Activated CD4-positive, alpha-beta T cell treated with anti-CD3 and anti-CD28 coated beads, Interleukin-2, Interleukin-4, amounts not matched to agents 100 ng/mL and 50 ng/mL, durations not matched to agents 16 hours and 8 hours (primary cell): ENCODE measurements at regions not wholly inside any gene's neighbourhood (a gene's known extent, or its start where the extent isn't known, plus 50 kb on each side); places are given as distances from the start of the nearest gene placed in this dataset.

Source experiments
- DNase-seq: peaks from one replicate; pipeline ENCODE4 v3.0.0-alpha.2; 2020; ENCODE audit warnings: low spot score

DNA sequence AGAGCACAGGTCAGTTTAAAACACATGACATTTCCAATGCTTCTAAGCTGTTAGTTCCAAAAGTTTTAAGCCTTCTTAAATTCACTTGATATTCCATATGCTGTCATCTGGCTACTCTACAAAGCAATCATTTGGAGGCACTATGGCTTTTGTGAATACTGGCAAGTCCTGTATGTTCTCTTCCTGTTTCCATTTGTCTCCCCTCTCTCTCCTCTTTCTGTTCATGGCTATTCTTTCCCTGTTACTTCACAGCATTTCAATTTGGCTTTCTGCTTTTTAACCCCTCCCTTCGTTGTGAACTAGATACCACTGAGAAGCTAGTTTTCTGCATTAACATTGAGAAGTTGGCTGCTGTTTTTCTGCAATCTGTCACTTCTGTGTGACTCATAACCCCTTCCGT lies 1337.2 kb upstream of the CELF4 start:
- no peak for DNase-seq

DNA sequence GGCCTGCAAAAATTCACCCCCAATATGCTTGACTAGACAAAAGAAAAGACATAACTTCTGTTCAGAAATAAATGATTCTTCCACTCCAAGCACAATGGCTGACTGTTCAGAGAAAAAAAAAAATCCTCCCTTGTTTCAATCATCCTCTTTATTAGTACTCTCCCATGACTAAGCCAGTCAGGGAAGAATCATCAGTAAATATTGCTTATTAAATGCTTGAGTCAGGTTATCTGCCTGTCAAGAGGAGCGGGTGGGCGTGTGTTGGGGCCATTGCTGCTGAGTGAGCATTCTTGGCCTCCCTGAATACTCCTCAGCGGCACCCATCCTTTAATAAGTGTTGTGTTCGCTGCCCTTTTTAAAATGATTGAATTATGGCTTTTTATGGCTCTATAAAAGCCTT lies 1334.8 kb upstream of the CELF4 start:
- no peak for DNase-seq

DNA sequence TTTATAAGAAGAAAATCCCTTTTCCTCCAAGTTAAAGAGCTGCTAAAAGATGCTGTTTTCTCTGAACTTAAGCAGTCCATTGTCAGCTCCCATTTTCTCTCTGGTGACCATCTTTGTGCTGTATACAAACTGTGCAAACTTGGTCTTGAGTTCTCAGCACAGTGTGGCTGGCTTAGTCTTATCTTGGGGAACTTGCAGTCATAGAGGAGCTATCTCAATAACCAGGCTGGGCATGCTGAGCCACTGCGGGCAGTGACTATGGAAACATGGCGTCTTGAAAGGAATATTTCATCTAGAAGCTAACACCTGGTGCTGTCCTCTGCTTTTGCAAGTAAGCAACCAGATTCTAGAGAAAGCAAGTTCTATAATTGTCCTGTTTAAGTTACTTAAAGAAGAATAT lies 1334.4 kb upstream of the CELF4 start:
- no peak for DNase-seq

DNA sequence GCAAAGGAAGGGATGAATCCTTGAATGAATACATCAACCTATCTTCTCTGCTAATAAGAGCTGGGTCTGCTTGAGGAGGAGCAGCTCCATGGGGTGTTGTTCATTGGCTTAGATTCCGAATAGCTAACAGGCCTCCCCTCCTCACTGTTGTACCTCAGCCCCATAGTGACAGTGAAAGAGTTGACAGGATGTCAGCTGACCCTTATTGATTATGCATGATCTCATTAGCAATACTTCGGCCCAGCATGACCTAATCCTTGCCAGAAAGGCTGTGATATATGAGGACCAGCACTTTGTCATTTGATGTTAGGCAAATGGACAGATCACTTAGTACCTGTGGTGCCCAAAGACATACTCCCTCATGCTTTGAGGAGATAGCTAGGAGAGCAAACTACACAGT lies 1333.7 kb upstream of the CELF4 start:
- DNase-seq = no peak

DNA sequence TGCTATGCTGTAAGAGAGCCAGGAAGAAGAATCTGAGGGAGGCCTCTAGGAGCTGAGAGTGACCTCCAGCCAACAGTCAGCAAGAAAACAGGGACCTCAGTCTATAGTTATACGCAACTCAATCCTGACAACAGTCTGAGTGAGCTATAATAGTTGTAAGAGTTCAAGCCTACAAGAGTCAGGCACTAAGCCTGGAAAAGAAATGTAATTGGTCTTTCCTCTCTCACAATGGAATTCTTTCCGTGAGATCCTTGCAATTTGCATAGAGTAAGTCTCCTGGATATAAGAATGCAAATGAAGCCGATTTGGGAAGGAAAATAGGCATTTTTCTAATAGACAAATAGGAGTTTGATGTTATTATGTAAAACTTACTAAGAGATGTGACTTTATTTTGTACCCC lies 1332.6 kb upstream of the CELF4 start:
- no peak for DNase-seq

DNA sequence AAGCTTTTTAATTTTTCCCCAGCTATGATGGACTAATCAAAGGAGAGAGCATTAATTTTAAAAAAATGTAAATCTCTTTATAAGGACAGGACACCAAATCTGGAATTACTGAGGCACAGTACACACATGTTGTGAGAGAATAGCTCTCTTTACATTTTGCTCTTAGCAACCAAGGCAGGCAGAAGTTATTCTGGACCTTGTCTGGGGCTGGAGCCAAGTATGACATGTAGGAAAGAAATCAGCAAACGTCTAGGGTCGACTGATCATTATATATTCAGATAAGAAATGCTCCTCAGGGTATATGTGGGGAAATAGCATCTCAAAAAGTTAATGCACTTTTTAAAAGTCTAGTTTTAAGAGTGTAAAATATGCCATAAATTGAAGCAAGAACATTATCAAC lies 1330.0 kb upstream of the CELF4 start:
- no peak for DNase-seq

DNA sequence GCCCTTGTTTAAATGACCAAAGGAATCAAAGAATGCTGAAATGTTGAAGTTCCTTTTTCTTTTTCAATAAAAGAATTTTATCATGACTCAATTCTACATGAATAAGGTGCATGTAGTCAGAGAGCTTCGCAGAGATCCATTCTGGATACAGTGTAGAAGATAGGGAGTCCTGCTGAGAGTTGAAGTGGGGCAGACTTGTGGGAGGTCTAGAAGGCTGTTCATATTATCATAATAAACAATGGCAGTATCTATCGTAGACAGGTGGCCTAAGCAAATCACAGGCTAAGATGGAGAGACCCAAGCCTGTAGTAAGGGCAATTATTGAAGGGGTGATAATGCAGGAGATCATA lies 1322.0 kb upstream of the CELF4 start:
- no peak for DNase-seq

DNA sequence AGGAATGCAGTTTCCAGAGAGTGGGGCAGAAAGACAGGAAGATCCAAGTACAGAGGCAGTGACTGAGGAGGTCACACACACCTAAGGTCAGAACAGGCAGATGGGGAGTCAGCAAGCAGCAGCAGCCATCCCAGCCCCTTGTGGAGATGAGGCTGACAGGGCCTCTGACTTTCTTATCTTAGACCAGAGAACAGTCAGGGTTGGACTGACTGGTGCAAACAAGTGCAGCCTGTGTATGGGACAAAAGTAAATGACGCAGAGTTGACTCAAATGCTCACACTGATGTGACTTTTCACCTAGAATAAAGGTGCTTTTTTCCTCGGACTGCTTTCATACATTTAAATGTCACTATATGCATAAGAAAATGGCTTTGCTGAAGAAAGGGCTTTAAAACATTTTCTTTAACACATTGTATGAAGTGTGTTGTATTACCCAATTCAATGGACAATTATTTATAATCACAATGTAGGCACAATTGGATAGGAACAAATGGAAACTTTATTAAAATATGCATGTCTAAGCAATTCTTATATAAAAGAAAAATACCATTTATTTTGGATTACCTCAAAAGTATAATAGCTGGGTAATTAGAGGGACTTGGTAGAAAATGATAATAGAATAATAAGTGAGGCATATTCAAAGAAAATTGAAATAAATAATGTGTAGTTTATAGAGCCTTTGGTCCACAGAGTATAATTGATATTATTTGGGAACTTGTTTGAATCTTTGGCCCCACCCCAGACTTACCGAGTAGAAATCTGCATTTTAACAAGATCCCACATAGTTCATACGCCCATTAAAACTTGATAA lies 1321.5 kb upstream of the CELF4 start:
- DNase-seq = no peak

DNA sequence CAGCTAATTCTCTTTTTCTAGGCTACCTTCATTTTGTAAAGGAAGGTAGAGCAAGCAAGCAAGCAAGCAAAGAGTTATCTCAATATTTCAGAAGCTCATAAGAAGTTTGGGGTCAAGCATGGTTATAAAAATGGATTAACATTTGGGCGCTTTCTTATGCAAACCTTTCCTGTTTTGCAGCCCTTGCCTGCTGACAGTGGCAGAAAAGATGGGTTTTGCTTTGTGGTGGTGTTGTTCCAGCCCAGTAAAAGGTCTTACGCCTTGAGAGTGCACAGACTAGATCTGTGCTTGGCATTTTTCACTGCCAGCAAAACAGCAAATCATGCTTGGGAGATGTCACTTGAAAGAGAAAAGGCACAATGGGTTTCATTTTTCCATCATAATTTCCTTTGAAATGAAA lies 1320.6 kb upstream of the CELF4 start:
- DNase-seq = no peak

DNA sequence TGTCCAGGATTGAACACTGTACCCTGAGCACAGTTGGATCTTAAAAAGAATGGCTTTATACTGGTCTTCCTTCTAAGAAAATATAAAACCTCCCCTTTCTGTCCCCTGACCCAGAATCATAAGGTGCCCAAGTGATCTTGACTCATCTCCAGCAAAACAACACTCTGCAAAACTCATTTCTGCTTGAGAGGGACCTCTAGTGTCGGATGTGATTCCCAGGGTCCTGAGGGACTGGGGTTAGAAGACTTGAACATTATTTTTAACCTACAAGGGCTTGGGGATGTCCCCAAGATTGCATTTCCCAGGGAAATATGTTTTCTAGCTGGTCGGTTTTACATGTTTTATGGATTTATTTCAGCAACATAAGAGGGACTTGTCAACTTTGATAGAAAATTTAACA lies 1318.5 kb upstream of the CELF4 start:
- DNase-seq = no peak

DNA sequence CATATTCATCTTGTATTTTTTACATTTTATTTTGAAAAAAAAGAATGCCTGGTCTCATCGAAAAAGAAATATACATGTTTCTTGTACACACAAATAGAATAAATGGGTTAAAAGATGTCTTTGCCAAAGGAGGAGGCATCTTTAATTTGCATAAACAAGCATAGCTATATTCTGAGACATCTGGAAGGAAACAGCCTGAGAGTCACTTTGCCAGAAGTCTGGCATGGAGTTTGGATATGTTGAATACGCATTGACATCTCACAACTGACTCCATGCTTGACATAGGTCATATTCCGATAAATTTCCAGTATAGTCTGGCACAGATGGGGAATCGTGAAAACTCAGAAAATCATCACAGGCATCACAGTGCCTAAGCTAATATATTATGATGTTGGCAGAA lies 1317.5 kb upstream of the CELF4 start:
- DNase-seq = no peak

DNA sequence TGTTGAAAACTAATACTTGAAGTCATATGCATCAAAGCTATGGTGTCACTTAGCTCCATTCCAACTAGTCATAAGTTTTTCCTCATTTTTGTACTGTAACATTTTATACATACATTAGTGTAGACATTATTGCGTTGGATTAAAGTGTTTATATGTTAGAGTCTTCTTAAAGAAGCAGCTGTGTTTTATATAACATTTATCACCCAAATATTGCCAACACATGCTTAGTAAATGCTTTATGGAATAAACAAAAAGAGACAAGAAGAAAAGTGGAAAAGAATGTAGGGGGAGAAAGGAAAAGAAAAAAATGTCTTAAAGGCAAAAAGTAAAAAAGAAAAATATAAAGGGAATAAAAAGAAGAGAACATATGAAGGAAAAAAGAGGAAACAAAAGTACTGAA lies 1314.3 kb upstream of the CELF4 start:
- DNase-seq = no peak

DNA sequence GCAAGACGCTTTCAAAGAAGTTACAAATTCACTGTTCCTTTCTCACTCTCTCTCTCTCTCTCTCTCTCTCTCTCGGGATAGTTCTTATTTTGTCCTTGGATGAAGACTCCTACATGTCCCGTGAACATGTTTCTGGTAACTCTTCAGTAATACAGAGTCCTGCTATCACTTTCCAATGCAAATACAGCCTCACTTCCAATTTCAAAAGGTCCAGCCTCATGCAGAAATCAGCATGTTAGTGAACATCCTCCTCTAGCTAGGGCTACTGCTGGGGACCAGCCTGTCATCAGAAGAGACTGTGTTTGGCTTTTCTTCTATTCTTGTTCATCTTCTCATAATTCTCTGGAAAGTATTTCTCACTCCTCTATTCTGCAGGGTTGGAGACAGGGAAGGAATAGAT lies 1306.7 kb upstream of the CELF4 start:
- no peak for DNase-seq

DNA sequence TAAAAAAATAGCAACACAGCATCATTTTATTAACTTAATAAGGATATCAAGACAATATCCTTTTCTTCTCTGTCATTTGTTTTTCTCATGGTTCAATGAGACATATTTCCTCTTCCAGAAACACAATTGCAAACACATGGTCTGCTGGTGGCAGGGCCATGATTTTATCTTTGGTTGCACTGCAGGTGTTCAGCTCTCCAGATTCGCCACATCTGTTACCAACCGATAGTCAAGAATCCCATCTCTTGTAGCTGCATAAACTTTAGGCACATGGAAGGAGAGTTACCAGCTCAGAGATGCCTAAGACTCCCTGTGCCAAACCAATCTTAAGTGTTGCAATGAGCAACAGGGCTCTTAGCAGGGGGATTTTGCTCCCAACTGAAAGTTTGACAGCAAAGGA lies 1303.2 kb upstream of the CELF4 start:
- no peak for DNase-seq

DNA sequence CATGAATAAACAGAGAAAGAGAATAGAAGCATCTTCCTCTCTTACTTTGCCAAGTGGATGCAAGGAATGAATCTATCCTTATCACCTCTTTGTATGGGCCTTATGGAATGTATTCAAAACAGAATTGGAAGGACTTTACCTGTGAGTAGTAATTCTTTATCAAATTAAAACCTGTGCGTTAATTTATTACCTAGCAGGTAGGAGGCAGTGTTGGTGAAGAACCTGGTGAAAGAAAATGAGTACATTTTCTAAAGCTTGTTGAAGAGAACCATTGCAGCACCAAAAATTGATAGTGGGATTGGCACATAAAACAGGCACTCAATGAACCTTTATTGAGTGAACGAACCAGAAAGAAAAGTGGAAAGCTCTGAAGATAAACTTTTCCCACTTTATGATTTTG lies 1302.1 kb upstream of the CELF4 start:
- no peak for DNase-seq

DNA sequence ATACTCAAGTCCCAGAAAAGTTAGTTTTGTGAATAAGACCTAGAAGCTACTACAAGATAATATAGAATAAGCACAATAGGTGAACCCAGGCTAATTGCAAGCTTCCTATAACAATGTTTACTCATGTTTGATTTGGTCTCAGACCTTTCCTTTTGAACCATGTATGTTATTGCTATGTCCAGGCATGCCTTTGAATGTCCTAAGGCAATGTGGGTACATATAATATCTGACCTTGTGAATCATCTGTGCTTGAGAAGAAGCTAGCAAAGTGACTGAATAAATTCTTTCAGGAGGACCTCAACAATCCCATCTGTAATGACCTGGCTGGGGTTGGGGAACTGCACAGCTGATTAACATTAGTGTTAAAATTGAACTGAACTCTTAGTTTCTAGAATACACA lies 1285.9 kb upstream of the CELF4 start:
- DNase-seq = no peak

DNA sequence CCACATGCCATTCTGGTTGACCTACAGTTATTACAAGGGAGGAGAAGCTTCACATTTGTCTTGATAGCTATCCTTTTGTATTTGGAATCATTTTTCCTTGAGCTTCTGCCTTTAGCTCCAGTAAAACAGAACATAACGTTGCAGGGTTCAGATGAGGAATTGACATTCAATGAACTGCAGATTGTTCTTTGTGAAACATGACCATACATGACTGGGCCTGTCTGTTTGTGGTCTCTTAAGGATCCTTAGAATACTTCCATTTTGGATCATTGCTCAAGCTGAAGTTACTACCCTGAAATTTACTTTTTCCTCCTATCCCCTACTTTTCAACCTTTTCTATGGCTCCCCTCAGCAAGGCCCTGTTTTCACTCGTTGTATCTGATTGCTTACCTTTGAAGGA lies 1281.7 kb upstream of the CELF4 start:
- no peak for DNase-seq

DNA sequence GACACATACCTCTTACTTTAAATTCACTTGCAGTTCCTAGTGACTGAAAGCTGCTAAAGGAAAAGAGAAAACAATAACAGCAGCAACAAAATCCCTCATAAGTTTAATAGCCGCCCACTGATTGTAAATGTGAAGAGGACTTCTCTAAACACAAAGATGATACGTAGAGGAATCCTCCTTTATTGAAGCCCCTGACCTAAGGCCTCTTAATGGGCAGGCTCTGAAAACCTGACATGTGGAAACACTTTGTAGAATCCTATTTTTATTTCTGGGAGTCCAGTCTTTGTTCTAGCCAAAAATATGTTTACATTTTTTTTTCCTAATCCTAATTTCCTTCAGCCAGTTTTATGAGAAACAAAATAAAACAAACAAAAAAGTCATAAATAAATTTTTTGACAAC lies 1277.7 kb upstream of the CELF4 start:
- DNase-seq = no peak

DNA sequence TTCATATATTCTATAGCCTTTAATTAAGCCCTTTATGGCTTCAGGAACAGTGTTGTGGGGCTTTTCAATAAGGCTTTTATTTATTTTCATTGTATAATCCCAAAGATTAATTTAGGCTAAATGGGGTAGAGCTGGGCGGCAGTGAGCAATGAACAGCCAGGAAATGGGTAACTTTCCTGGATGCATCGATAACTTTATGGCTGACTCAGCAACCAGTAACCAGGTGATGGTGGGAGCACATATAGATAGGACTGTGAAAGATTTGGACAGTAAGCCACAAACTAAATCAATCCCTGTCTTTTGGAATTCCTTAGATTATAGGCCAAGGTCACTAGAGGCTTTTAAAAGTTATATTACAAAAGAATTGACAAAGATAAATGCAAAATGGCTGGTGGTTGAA lies 1260.6 kb upstream of the CELF4 start:
- no peak for DNase-seq

DNA sequence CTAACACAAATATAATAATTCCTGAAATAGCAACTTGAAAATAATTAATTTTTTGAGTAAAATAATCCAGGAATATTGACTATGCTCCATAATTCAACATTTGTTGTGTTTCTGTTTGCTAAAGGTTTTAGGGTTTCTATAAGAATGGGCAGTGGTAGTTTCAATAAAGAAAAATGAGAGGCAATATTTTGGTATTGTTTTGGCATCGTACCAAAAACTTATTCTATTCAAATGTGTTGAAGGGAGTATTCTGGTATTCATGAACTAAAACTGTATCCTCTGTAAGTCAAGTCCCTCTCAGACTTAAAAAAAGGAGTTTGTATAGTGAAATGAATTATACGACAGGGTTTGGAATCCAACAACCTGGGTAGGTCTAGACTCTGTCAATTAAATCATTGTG lies 1245.6 kb upstream of the CELF4 start:
- DNase-seq = no peak

DNA sequence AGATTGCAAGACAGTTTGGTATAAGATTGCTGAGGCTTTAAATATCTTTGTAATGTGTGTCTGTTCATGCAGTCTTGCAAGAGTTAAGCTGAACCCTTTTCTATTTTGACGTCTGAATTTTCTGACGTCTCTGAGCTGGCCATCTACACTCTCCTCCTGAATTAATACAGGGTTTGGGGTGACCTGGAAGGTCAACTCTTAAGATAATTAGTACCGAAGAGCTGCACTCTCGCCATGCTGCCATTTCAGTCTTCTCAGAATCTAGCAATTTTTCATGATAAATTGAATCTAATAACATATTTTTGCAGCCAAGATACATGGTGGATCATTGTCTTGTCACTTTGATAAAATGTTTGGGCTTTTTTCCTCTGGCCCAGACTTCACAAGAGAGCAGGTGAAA lies 1245.2 kb upstream of the CELF4 start:
- no peak for DNase-seq

DNA sequence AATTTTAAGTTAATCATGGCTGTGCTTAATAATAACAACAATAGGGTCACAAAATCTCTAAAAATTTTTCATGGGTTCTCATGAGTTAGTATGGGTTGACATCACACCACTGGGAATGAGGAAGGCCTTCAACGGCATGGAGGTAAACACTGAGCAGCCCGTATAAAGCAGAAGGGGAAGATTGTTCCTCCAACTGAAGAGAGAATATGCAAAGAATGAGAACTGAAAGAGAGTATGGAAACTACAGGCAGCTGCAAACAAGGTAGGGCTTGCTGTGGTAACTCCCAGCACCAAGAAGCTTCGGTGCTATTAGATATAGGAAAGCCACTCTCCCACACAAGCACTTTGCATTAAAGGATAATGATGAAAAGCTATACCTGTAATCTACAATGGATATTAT lies 1242.3 kb upstream of the CELF4 start:
- DNase-seq = no peak

DNA sequence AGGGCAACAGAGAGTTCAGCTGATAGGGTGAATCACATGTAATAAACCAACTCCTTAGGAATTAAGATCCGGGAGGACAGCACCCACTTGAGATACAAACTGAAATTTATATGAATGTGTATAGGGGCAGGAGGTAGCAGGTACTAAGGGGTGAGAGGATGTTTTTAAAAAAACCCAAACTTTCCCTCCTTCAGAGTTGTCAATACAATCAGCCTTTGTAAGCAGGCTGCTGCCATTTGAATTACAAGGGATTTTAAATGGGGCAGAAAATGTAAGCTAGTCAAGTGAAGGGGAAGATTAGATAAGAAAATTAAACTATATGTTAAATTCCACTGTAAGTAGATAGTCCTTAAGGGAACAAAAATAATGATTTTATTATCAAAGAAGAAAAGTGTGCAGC lies 1239.7 kb upstream of the CELF4 start:
- no peak for DNase-seq

DNA sequence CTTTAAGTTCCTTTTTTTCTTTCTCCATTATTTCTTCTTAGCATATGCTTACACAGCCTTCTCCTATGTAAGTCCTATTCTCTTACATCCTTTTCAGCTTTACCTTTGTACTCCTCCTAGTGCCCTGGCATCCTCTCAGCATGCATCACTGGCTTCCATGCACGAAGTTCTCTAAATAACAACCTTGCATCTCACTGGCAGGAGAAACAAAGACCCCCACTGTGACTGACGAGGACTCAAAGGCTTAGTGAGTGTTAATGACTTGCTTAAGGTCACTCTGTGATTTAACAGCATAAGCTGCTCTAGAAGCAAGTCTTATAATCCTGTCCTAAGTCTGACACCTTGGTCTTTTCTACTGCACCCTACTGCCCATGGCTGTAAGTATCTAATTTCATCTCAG lies 1236.0 kb upstream of the CELF4 start:
- DNase-seq = no peak

DNA sequence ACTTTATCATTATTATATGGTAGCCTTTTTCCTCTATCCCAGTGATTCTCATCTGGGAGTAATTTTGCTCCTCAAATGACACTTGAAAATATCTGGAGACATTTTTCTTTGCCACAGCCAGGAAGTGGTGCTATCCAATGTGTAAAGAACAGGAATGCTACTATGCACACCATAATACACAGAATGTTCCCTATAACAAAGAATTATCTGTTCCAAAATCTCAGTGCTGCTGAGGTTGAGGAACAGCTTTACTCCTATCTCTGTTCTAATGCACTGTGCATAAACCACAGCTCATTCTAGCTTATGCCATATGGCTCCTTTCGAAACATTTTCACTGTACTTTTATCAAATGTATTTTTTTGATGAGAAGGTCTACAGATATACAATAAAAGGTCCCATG lies 1231.2 kb upstream of the CELF4 start:
- no peak for DNase-seq
